Type B pancreatic cell (in vitro differentiated cells): ENCODE measurements at regions not wholly inside any gene's neighbourhood (a gene's known extent, or its start where the extent isn't known, plus 50 kb on each side); places are given as distances from the start of the nearest gene placed in this dataset.

Source experiments
- DNase-seq: peaks from one replicate; pipeline ENCODE4 v3.0.0; 2021; ENCODE audit warnings: mixed read lengths; ENCODE audit not compliant: unreplicated experiment; ENCODE audit errors: extremely low spot score
- H3K27ac Mint-ChIP-seq: 2 replicates; pipeline ENCODE4 v1.8.0; 2021; ENCODE audit warnings: mild to moderate bottlenecking, mixed read lengths
- H3K27me3 Mint-ChIP-seq: 2 replicates; pipeline ENCODE4 v1.8.0; 2021; ENCODE audit warnings: mixed read lengths
- H3K36me3 Mint-ChIP-seq: 2 replicates; pipeline ENCODE4 v1.8.0; 2021; ENCODE audit warnings: mixed read lengths
- H3K4me1 Mint-ChIP-seq: one replicate; pipeline ENCODE4 v1.8.0; 2021; ENCODE audit warnings: mixed read lengths; ENCODE audit not compliant: unreplicated experiment
- H3K4me3 Mint-ChIP-seq: 2 replicates; pipeline ENCODE4 v1.8.0; 2021; ENCODE audit warnings: mild to moderate bottlenecking, mixed read lengths
- H3K9me3 Mint-ChIP-seq: 2 replicates; pipeline ENCODE4 v1.8.0; 2021; ENCODE audit warnings: mixed read lengths
- CTCF ChIP-seq: fragments of 200-600 bp; sonication (generic); conservative IDR thresholded peaks from 2 replicates; pipeline ENCODE4 v1.5.0; 2021; ENCODE audit warnings: antibody characterized with exemption, mild to moderate bottlenecking

- Mint-ChIP-seq H3K4me3 (no peak overlapping the region), H3K27ac (no peak overlapping the region), H3K4me1 (no peaks in the 10 kb centered on the region), H3K36me3 (no peaks in the 10 kb centered on the region), H3K9me3 (peaks cover 5% of the 10 kb centered on the region), H3K27me3 (no peaks in the 10 kb centered on the region)
- DNase-seq: no peak
- TF ChIP-seq CTCF: no peak
These were observed 621.1 kb upstream of the MEF2C start for GRCh38 chr5:89504051-89504450.

GRCh38 chr5:89499787-89500186 lies 616.8 kb upstream of the MEF2C start:
- no peaks in the 10 kb centered on the region for H3K36me3 Mint-ChIP-seq
- TF ChIP-seq CTCF: no peak
- no peaks in the 10 kb centered on the region for H3K9me3 Mint-ChIP-seq
- H3K4me1 Mint-ChIP-seq: no peaks in the 10 kb centered on the region
- H3K27ac Mint-ChIP-seq: no peak overlapping the region
- no peak for DNase-seq
- no peak overlapping the region for H3K4me3 Mint-ChIP-seq
- no peaks in the 10 kb centered on the region for H3K27me3 Mint-ChIP-seq

GRCh38 chr5:89498699-89499098 lies 615.7 kb upstream of the MEF2C start:
- no peaks in the 10 kb centered on the region for H3K9me3 Mint-ChIP-seq
- no peaks in the 10 kb centered on the region for H3K27me3 Mint-ChIP-seq
- no peaks in the 10 kb centered on the region for H3K36me3 Mint-ChIP-seq
- no peak for TF ChIP-seq CTCF
- H3K4me3 Mint-ChIP-seq: no peak overlapping the region
- DNase-seq: no peak
- H3K27ac Mint-ChIP-seq: no peak overlapping the region
- no peaks in the 10 kb centered on the region for H3K4me1 Mint-ChIP-seq

GRCh38 chr5:89493414-89493813 lies 610.4 kb upstream of the MEF2C start:
- Mint-ChIP-seq H3K27ac (no peak overlapping the region), H3K9me3 (peaks cover 3% of the 10 kb centered on the region), H3K4me3 (no peak overlapping the region), H3K27me3 (no peaks in the 10 kb centered on the region), H3K36me3 (no peaks in the 10 kb centered on the region), H3K4me1 (no peaks in the 10 kb centered on the region)
- no peak for DNase-seq
- no peak for TF ChIP-seq CTCF

- H3K9me3 Mint-ChIP-seq: peaks cover under 1% of the 10 kb centered on the region
- no peak overlapping the region for H3K4me3 Mint-ChIP-seq
- no peaks in the 10 kb centered on the region for H3K36me3 Mint-ChIP-seq
- no peak overlapping the region for H3K27ac Mint-ChIP-seq
- H3K27me3 Mint-ChIP-seq: peaks cover 3% of the 10 kb centered on the region
- no peak for TF ChIP-seq CTCF
- no peaks in the 10 kb centered on the region for H3K4me1 Mint-ChIP-seq
- DNase-seq: no peak
These were observed 602.0 kb upstream of the MEF2C start for GRCh38 chr5:89484962-89485361.

GRCh38 chr5:89480406-89481007 lies 597.5 kb upstream of the MEF2C start:
- Mint-ChIP-seq H3K36me3 (no peaks in the 10 kb centered on the region), H3K27ac (no peak overlapping the region), H3K4me3 (no peak overlapping the region), H3K27me3 (peaks cover 3% of the 10 kb centered on the region), H3K9me3 (no peaks in the 10 kb centered on the region), H3K4me1 (peaks cover 5% of the 10 kb centered on the region)
- DNase-seq: no peak
- TF ChIP-seq CTCF: no peak
